ENCODE measurements at regions not wholly inside any gene's neighbourhood (a gene's known extent, or its start where the extent isn't known, plus 50 kb on each side); places are given as distances from the start of the nearest gene placed in this dataset.

- FAIRE-seq (no peak), DNase-seq (ENCODE audit: insufficient read length, low spot score) (no peak)
Measured at GRCh38 chr3:163890661-163891060, 1187.6 kb downstream of the SI start.

DNA sequence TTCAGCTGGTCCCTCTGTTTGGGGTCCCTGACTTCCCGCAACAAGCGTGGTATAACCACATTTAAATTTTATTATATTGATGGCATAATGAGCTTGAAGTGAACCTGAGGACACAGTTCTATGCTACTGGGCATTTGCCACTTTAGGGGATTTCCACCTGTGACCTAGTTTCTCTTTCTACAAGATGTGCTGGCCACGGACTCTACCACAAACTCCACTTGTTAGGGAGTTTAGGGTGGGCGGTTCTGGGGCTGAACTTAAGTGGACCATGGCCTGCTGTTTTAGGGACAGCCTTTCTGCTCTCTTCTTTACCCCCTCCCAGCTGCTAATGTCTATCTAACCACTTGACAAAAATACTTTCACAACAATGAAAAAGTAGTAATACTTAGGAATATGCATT lies 1199.1 kb downstream of the SI start:
- DNase-seq (ENCODE audit: insufficient read length, low spot score) (no peak), FAIRE-seq (no peak)

DNA sequence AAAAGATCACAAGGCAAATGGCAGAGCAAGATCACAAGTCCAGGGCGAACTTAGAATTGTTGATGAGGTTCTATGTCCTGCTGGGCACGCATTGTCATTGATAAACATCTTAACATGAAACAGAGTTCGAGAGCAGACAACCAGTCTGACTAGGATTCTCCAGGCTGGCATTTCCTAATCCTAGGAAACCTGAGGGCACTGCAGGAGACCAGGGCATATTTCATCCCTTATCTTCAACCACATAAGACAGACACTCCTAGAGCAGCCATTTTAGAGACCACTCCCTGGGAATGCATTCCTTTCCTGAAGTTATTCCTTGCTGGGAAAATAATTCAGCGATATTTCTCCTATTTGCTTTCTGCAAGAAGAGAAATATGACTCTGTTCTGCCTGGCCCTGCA lies 1199.9 kb downstream of the SI start:
- FAIRE-seq (no peak), DNase-seq (ENCODE audit: insufficient read length, low spot score) (no peak)

DNA sequence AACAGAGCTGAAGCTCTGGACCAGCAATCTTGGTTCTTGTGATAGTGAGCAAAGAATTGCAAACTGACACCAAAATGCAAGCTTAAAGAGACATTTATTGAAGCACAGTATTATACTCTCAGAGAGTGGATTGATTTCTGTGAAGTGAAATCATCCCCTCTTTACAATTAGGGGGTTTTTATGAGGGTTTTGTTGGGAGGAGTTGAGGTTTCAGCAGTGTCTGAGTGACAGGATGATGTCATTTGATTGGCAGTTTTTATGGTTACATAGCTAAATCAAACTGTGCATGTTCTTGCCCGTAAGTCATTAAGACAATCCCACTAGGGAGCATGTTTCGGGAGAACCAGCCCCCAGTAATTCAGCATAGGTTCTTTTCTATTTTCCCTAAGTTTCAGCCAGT lies 1200.5 kb downstream of the SI start:
- FAIRE-seq: no peak
- DNase-seq (ENCODE audit: insufficient read length, low spot score): no peak

DNA sequence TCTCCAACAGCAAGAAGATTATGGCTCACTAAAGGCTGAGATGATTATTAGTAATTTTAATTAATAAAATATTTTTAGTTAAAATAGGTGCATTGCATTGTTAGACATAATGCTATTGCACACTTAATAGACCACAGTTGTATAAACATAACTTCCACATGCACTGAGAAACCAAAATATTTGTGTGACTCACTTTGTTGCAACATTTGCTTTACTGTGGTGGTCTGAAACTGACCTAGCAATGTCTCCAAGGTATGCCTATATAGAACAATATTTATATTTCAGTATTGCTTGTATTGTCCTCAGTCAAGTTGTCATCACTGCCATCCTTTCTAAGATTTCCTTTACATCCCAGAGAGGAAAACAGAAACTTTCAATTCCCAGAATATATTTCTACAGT lies 1215.2 kb downstream of the SI start:
- no peak for DNase-seq (ENCODE audit: insufficient read length, low spot score)
- FAIRE-seq: no peak

DNA sequence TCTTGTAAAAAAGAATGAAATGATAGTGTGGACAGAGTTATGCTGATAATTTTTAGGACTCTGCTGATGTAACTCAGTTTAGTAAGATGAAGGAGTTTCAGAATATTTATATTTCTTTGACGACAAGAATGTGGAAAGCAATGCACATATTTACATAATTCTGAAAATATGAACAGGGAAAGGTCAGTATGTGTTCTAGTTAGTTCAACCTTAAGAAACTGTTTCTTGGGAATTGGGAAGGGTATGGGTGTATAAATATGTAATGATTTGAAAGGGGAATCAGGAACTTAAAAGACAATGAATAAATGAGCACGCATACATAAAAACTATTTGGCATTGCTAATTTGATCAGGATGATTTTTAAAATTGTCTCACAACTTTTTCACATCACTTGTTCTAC lies 1226.1 kb downstream of the SI start:
- FAIRE-seq (no peak), DNase-seq (ENCODE audit: insufficient read length, low spot score) (no peak)

- DNase-seq (ENCODE audit: insufficient read length, low spot score) (no peak), FAIRE-seq (no peak)
Measured at GRCh38 chr3:163838769-163839168, 1239.5 kb downstream of the SI start.

DNA sequence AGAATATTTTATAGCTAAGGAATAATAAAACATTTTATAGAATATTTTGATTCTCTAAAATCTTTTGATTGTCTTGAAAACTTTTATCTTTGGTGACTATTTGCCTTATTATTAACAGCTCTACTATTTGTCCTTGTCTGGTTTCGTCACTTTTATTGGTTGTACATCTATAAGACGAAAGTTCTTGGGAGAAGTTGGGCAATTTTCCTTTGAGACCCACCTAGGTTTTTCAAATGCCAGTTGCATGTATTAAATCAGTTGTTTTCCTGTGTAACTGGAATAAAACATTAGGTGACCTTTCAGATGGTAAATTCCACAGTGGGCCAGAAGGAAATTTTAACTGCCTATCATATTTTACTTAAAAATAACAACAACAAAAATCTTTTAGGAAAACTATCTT lies 1245.7 kb downstream of the SI start:
- no peak for DNase-seq (ENCODE audit: insufficient read length, low spot score)
- FAIRE-seq: no peak

DNA sequence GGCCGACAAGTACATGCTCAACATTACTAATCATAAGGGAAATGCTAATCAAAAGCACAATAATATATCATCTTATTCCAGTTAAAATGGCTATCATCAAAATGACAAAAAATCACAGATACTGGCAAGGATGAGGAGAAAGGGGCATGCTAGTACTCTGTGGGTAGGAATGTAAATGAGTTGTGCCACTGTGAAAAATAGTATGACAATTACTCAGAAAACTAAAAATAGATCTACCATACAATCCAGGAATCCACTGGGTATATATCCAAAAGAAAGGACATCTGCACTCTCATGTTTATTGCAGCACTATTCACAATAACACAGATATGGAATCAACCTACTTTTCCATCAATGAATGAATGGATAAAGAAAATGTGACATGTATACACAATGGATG lies 1256.5 kb downstream of the SI start:
- no peak for DNase-seq (ENCODE audit: insufficient read length, low spot score)

GRCh38 chr3:163817015-163817414 lies 1261.3 kb downstream of the SI start:
- DNase-seq (ENCODE audit: insufficient read length, low spot score): no peak
- no peak for FAIRE-seq

More for the DNA sequence above, 1256.5 kb downstream of the SI start:
- no peak for FAIRE-seq

DNA sequence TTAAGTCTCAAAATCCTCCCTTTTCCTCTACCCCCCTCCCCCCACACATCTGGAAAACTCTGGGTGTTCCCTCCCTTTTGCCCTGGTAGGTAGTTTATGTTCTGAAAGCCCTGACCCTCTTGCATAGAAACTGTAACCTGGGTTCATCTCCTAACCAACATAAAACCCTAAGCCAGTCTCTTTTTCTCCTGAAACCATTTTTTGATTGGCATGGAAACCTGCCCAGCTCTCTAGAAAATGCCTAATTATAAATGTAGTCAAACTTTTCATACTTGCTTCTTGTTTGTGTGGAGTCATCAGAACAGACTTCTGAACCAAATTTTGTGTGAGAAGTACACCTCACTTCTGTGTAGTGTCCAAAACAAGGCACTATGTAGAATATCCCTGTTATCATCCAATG lies 1264.4 kb downstream of the SI start:
- no peak for FAIRE-seq
- DNase-seq (ENCODE audit: insufficient read length, low spot score): no peak

DNA sequence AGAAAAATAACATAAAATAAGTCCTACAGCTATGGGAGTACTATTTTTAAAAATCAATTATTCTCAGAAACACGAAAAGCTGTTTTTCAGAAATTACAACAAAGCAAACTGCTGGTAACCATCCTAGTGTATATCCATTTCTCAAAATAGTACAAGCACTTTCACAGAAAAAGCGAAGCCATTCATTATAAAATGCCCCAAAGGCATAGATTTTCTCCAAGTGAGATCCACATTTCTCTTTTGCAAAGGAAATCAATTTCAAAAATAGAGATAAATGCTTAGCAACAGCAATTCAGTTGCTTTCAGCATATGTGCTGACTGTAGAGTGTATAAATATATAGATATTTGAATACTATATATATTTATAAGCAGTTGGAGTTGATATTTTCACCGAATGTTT lies 1266.3 kb downstream of the SI start:
- no peak for FAIRE-seq

GRCh38 chr3:163809540-163809993 lies 1268.7 kb downstream of the SI start:
- FAIRE-seq: no peak

More for the DNA sequence above, 1266.3 kb downstream of the SI start:
- DNase-seq (ENCODE audit: insufficient read length, low spot score): no peak

GRCh38 chr3:163786416-163786815 lies 1291.9 kb downstream of the SI start:
- FAIRE-seq: no peak
- no peak for DNase-seq (ENCODE audit: insufficient read length, low spot score)

More at GRCh38 chr3:163809540-163809993, 1268.7 kb downstream of the SI start:
- no peak for DNase-seq (ENCODE audit: insufficient read length, low spot score)

- DNase-seq (ENCODE audit: insufficient read length, low spot score) (no peak), FAIRE-seq (no peak)
Measured at GRCh38 chr3:163785693-163786092, 1292.6 kb downstream of the SI start.

- DNase-seq (ENCODE audit: insufficient read length, low spot score): no peak
- FAIRE-seq: no peak
Measured at GRCh38 chr3:163779396-163780344, 1298.6 kb downstream of the SI start.

- DNase-seq (ENCODE audit: insufficient read length, low spot score): no peak
- no peak for FAIRE-seq
Measured at GRCh38 chr3:163776743-163777142, 1301.6 kb downstream of the SI start.

- no peak for FAIRE-seq
- no peak for DNase-seq (ENCODE audit: insufficient read length, low spot score)
Measured at GRCh38 chr3:163773136-163773535, 1305.2 kb downstream of the SI start.

DNA sequence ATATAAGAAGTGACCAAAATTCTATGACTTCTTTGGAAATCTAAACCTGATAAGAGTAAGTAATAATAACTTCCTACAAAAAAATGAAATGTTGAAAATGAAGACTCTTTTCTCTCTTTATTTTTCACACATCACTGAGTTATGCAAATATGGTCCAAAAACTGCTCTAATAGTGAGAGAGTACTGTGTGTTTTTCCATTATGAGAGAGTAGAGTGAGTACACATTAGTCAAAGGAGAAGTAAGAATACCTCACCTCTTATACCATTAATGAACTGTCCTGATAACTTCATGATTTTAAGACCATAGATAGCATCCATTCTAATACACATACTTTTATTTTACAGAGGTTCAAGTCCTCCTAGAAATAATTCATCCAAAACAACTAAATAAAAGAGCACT lies 1310.2 kb downstream of the SI start:
- no peak for DNase-seq (ENCODE audit: insufficient read length, low spot score)
- no peak for FAIRE-seq

- no peak for DNase-seq (ENCODE audit: insufficient read length, low spot score)
- FAIRE-seq: no peak
Measured at GRCh38 chr3:163766112-163766511, 1312.2 kb downstream of the SI start.

DNA sequence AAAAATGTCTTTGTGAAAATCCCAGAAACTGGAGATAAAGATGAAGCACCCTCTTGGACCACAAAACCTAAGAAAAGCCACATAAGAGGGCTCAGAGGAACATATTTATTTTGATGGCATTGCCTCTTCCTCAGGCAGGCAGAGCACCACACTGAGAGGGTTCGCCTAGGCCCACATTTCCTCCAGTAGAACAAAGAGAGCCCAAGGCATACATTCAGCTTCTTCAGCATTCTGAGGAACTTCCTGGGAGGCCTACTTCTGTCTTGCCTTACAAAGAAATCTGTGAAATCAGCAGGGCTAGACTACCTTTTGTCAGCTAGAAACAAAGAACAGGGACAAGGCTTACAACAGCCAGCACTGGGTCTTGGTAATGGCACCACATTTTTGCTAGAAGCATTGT lies 1325.3 kb downstream of the SI start:
- DNase-seq (ENCODE audit: insufficient read length, low spot score): no peak
- no peak for FAIRE-seq

- DNase-seq (ENCODE audit: insufficient read length, low spot score): no peak
- no peak for FAIRE-seq
Measured at GRCh38 chr3:163745204-163745603, 1333.1 kb downstream of the SI start.
